Karpas-422 (cell line): ENCODE measurements at regions not wholly inside any gene's neighbourhood (a gene's known extent, or its start where the extent isn't known, plus 50 kb on each side); places are given as distances from the start of the nearest gene placed in this dataset.
A peak's percentile ranks its signal among the peaks of the same experiment; 100 is the strongest.

Source experiments
- DNase-seq: peaks from one replicate; pipeline ENCODE4 v3.0.0-alpha.2; 2015
- H2AFZ ChIP-seq: fragments of 200-600 bp; sonication (generic); 2 replicates; pipeline ENCODE4 v1.6.1; 2014; ENCODE audit warnings: antibody characterized with exemption, low read length, mixed read lengths
- H3K27ac ChIP-seq: fragments of 200-600 bp; sonication (generic); 2 replicates; pipeline ENCODE4 v1.5.1; 2014; ENCODE audit warnings: mild to moderate bottlenecking, low read length, moderate library complexity
- H3K27me3 ChIP-seq: fragments of 200-600 bp; sonication (generic); 2 replicates; pipeline ENCODE4 v1.6.1; 2014; ENCODE audit warnings: low read length, mixed read lengths
- H3K36me3 ChIP-seq: fragments of 200-600 bp; sonication (generic); 2 replicates; pipeline ENCODE4 v1.6.1; 2014; ENCODE audit warnings: low read length, mixed read lengths; ENCODE audit not compliant: insufficient read depth
- H3K4me1 ChIP-seq: fragments of 200-600 bp; sonication (generic); 2 replicates; pipeline ENCODE4 v1.6.1; 2014; ENCODE audit warnings: mild to moderate bottlenecking, low read length, mixed read lengths
- H3K4me2 ChIP-seq: fragments of 200-600 bp; sonication (generic); 2 replicates; pipeline ENCODE4 v1.6.1; 2014; ENCODE audit warnings: low read length, low read depth, mild to moderate bottlenecking; ENCODE audit not compliant: poor library complexity, severe bottlenecking
- H3K4me3 ChIP-seq: fragments of 200-600 bp; sonication (generic); 2 replicates; pipeline ENCODE4 v1.5.1; 2014; ENCODE audit warnings: mild to moderate bottlenecking, antibody characterized with exemption, low read length, mixed read lengths
- H3K79me2 ChIP-seq: fragments of 200-600 bp; sonication (generic); 2 replicates; pipeline ENCODE4 v1.6.1; 2014; ENCODE audit warnings: mild to moderate bottlenecking, low read length, mixed read lengths
- H3K9ac ChIP-seq: fragments of 200-600 bp; sonication (generic); 2 replicates; pipeline ENCODE4 v1.6.0; 2014; ENCODE audit warnings: low read length
- H3K9me2 ChIP-seq: fragments of 200-600 bp; sonication (generic), shearing (Covaris generic); replicated peaks from 2 replicates; pipeline ENCODE4 v1.6.0; 2014; ENCODE audit warnings: mild to moderate bottlenecking, low read length, moderate library complexity; ENCODE audit not compliant: insufficient read depth
- H3K9me3 ChIP-seq: fragments of 300-700, 200-600 bp; sonication (generic); 2 replicates; pipeline ENCODE4 v1.6.1; 2014; ENCODE audit warnings: low read length, mixed read lengths
- H4K20me1 ChIP-seq: fragments of 200-600 bp; sonication (generic); 2 replicates; pipeline ENCODE4 v1.6.1; 2014; ENCODE audit warnings: mild to moderate bottlenecking, antibody characterized with exemption, low read length, low read depth; ENCODE audit not compliant: insufficient read depth

DNA sequence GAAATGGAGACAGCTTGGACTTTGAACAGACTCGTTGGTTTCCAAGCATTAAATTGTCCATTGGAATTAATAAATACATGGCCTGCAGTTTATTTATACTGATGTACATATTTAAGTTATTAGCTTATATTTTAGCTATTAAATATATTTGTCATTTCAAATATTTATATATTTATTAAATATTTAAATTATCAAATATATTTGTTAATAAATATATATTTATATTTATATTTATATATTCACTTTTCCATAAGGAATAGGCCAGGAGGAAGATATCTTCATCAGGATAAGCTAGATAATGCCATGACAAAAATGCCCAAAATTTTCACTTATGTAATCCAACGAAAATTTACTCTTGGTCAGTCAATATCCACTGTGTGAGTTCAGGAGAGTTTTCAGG is 229.9 kb downstream of the ZNF608 start:
- Histone ChIP-seq H3K27ac (no peak overlapping the region), H3K36me3 (no peaks in the 10 kb centered on the region), H3K9me3 (no peaks in the 10 kb centered on the region), H3K4me1 (peaks cover 8% of the 10 kb centered on the region), H3K4me2 (no peak overlapping the region), H3K9me2 (no peaks in the 10 kb centered on the region), H2AFZ (no peak overlapping the region), H3K27me3 (no peaks in the 10 kb centered on the region), H3K79me2 (no peaks in the 10 kb centered on the region), H3K9ac (no peak overlapping the region), H3K4me3 (no peak overlapping the region), H4K20me1 (no peaks in the 10 kb centered on the region)
- DNase-seq, result no peak

DNA sequence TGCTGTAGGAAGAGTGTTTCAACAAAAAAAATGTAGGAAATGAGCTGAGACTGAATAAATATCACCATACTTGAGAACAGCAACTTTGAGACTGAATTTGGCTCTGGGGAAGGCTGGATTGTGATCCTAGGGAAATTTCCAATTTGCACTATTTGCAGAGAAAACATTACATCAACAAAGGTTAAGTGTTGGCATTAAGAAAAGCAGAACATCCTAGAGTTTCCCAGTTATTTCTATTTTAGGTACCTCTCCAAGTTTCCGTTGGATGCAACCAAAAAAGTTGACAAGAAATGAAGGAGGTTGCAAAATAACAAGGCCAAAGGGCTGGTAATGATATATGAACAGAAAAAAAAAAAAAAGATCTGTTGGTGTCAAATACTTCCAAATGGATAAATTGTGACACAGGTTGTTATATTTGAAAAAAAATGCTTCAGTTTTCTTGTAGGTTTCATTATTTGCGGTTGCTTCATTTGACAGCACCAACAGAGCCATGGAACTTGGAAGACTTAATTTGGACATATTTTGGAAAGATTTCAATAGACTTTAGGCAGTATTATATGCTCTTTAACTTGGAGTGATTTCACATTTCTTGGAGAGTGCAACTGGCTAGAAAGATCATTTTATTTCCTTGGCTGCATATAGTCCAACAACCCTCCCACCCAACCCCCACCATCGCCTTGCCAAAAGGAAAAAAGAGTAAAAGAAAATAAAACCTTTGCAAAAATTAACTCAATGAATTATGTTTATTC is 230.8 kb downstream of the ZNF608 start:
- no peaks in the 10 kb centered on the region for H3K9me3 ChIP-seq
- H3K4me3 ChIP-seq, result no peak overlapping the region
- H3K9me2 ChIP-seq, result no peaks in the 10 kb centered on the region
- H3K27me3 ChIP-seq, result no peaks in the 10 kb centered on the region
- DNase-seq, result no peak
- H3K4me2 ChIP-seq, result no peak overlapping the region
- no peaks in the 10 kb centered on the region for H4K20me1 ChIP-seq
- H3K27ac ChIP-seq, result no peak overlapping the region
- no peaks in the 10 kb centered on the region for H3K36me3 ChIP-seq
- no peak overlapping the region for H3K9ac ChIP-seq
- no peak overlapping the region for H2AFZ ChIP-seq
- H3K79me2 ChIP-seq, result no peaks in the 10 kb centered on the region
- H3K4me1 ChIP-seq, result peaks cover 8% of the 10 kb centered on the region

- DNase-seq, result no peak
- Histone ChIP-seq H3K36me3 (no peaks in the 10 kb centered on the region), H3K4me1 (peaks cover 8% of the 10 kb centered on the region), H3K4me2 (no peak overlapping the region), H3K79me2 (no peaks in the 10 kb centered on the region), H4K20me1 (no peaks in the 10 kb centered on the region), H3K9me2 (no peaks in the 10 kb centered on the region), H3K27me3 (no peaks in the 10 kb centered on the region), H3K9me3 (no peaks in the 10 kb centered on the region), H3K4me3 (no peak overlapping the region), H3K27ac (no peak overlapping the region), H2AFZ (no peak overlapping the region), H3K9ac (no peak overlapping the region)
These were observed 231.5 kb downstream of the ZNF608 start for GRCh38 chr5:124514956-124515355.

DNA sequence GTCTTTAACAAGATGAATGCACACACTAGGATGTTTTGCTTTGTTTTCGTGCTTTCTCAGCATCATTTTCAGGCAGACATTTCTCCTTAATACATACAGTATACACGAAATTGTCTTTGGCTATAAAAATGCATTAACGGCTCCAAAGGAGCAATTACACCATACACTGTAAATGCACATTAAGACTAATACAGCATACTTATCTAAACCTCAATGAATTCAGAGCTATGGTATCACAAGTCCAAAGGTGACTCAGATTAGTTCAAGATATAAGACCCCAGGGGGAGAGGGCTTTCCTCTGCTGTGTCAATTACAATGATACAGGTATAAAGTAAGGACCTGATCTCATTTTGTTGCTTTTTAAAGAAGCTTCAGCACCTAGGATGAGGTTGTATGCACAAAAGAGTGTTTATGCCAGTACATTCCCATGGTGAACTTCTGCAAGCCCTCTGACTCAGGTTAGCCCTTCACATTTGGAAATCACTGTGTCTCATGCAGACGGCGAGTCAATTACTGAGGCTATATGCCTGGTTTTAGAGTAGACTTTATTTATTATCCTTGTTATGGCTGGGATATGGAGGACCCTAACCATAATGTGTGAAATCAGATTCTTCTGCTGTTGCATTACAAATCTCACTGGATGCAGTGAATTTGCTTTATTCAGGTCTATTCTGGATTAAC is 233.3 kb downstream of the ZNF608 start:
- no peaks in the 10 kb centered on the region for H3K36me3 ChIP-seq
- no peak overlapping the region for H3K27ac ChIP-seq
- H3K79me2 ChIP-seq, result no peaks in the 10 kb centered on the region
- H3K9me3 ChIP-seq, result no peaks in the 10 kb centered on the region
- H3K4me1 ChIP-seq, result no peaks in the 10 kb centered on the region
- no peak for DNase-seq
- no peak overlapping the region for H3K9ac ChIP-seq
- no peaks in the 10 kb centered on the region for H3K27me3 ChIP-seq
- H3K4me2 ChIP-seq, result no peak overlapping the region
- no peak overlapping the region for H2AFZ ChIP-seq
- no peaks in the 10 kb centered on the region for H4K20me1 ChIP-seq
- no peaks in the 10 kb centered on the region for H3K9me2 ChIP-seq
- no peak overlapping the region for H3K4me3 ChIP-seq

DNA sequence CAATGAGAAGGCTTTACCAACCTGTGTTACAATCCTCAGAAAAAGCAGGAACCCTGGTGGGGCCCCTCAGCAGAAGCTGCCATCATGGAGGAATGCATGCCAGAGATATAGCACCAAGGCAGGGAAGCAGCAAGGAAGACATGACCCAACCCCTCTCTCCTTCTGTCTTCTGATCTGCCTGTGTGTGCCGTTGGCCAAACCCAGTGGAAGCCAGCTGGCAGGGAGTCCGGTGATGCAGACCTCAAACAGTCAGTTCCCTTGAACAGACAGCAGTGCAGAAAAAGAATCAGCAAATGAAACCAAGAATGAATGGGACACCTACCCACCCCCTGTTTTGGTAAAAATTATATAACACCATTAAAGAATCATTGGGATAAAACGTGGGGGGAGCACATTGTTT is 234.2 kb downstream of the ZNF608 start:
- Histone ChIP-seq H2AFZ (no peak overlapping the region), H3K27me3 (no peaks in the 10 kb centered on the region), H3K4me1 (no peaks in the 10 kb centered on the region), H3K79me2 (no peaks in the 10 kb centered on the region), H3K36me3 (no peaks in the 10 kb centered on the region), H3K4me2 (no peak overlapping the region), H3K4me3 (no peak overlapping the region), H4K20me1 (no peaks in the 10 kb centered on the region), H3K9ac (no peak overlapping the region), H3K9me2 (no peaks in the 10 kb centered on the region), H3K27ac (no peak overlapping the region), H3K9me3 (no peaks in the 10 kb centered on the region)
- DNase-seq, result no peak

GRCh38 chr5:124511791-124512190 is 234.6 kb downstream of the ZNF608 start:
- Histone ChIP-seq H3K27me3 (no peaks in the 10 kb centered on the region), H3K9me3 (no peaks in the 10 kb centered on the region), H3K4me1 (no peaks in the 10 kb centered on the region), H4K20me1 (no peaks in the 10 kb centered on the region), H3K36me3 (no peaks in the 10 kb centered on the region), H3K27ac (no peak overlapping the region), H2AFZ (no peak overlapping the region), H3K9me2 (no peaks in the 10 kb centered on the region), H3K4me3 (no peak overlapping the region), H3K9ac (no peak overlapping the region), H3K79me2 (no peaks in the 10 kb centered on the region), H3K4me2 (no peak overlapping the region)
- DNase-seq, result no peak

GRCh38 chr5:124507688-124508087 is 238.8 kb downstream of the ZNF608 start:
- no peaks in the 10 kb centered on the region for H3K9me3 ChIP-seq
- no peak overlapping the region for H3K4me3 ChIP-seq
- no peak overlapping the region for H2AFZ ChIP-seq
- H3K36me3 ChIP-seq, result no peaks in the 10 kb centered on the region
- H3K27ac ChIP-seq, result no peak overlapping the region
- no peaks in the 10 kb centered on the region for H3K79me2 ChIP-seq
- no peaks in the 10 kb centered on the region for H3K9me2 ChIP-seq
- DNase-seq, result no peak
- peaks cover 12% of the 10 kb centered on the region for H3K4me1 ChIP-seq
- H3K4me2 ChIP-seq, result no peak overlapping the region
- no peaks in the 10 kb centered on the region for H3K27me3 ChIP-seq
- H3K9ac ChIP-seq, result no peak overlapping the region
- no peaks in the 10 kb centered on the region for H4K20me1 ChIP-seq

DNA sequence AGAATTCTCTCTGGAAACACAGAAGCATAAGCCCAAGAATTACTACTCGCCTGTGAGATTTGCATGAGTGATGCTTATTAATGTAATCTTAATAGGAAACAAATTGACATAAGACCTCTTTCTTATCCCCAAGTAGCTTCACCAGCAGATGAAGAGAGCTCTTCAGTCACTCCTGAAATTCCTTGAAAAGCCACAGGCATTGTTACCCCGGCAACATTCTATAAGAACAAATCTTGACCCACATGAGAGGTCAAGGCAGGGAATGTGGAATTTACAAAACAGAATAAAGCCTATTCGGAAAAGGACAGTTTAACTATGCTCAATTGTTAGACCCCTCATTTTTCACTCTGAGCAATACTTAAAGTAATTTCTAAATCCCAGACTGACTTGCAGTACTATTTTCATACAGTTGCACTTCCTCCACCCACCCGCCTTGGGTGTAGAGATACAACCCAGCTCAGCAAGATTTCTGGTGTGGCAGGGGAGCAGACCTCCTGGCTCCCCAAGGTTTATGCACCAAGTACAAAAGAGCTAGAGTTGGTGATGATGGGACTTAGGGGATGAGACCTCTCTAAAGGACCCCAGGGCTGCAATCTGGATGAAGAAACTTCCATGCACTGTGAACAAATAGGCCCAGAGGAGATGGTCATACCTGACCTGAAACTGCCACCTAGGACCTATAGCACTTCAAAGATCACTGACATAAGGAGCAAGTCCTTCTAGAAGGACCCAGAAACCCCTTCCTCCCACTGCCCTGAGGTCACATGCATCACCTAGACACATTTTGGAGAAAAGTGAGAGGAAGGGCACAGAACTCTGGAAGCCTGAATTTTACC is 242.1 kb downstream of the ZNF608 start:
- DNase-seq, result peak; percentile 60
- peak overlapping the region; percentile 33 for H3K4me2 ChIP-seq

More for the DNA sequence above, 242.1 kb downstream of the ZNF608 start:
- H3K79me2 ChIP-seq, result no peaks in the 10 kb centered on the region
- no peaks in the 10 kb centered on the region for H3K36me3 ChIP-seq
- H2AFZ ChIP-seq, result no peak overlapping the region
- H3K27me3 ChIP-seq, result no peaks in the 10 kb centered on the region
- no peaks in the 10 kb centered on the region for H3K9me2 ChIP-seq
- H3K4me3 ChIP-seq, result no peak overlapping the region
- H3K9ac ChIP-seq, result no peak overlapping the region
- H3K9me3 ChIP-seq, result no peaks in the 10 kb centered on the region
- peaks cover 12% of the 10 kb centered on the region for H3K4me1 ChIP-seq
- no peaks in the 10 kb centered on the region for H4K20me1 ChIP-seq
- H3K27ac ChIP-seq, result no peak overlapping the region
